Left lung (tissue), 4 donors: ENCODE measurements at regions not wholly inside any gene's neighbourhood (a gene's known extent, or its start where the extent isn't known, plus 50 kb on each side); places are given as distances from the start of the nearest gene placed in this dataset.
"Not testable (repeated sequence)": the region's sequence is repeated elsewhere in the genome, so short reads cannot be mapped to it uniquely, and the experiment has no call there.

ENCODE experiments used
- ATAC-seq: fragments of 200-7000 bp; cut with Tn5 transposase; one replicate; pipeline ENCODE4 v1.9.1; 2020; ENCODE audit warnings: moderate library complexity
- DNase-seq, 4 donors: peaks; one replicate each; pipeline ENCODE4 v3.0.0-alpha.2; 2013 to 2020
- H3K27ac ChIP-seq, 2 donors: fragments of 200-600 bp; sonication (generic) in 1 of 2; one replicate each; pipeline versions ENCODE4 v1.5.0 to v1.8.0; 2020 to 2021
- H3K27me3 ChIP-seq, 2 donors: fragments of 200-600 bp; sonication (generic) in 1 of 2; one replicate each; pipeline versions ENCODE4 v1.5.0 to v1.8.0; 2020 to 2021
- H3K36me3 ChIP-seq, 2 donors: fragments of 200-600 bp; sonication (generic) in 1 of 2; one replicate each; pipeline versions ENCODE4 v1.5.0 to v1.8.0; 2020 to 2021
- H3K4me1 ChIP-seq, 2 donors: fragments of 200-600 bp; one replicate each; pipeline ENCODE4 v1.8.0; 2021
- H3K4me3 ChIP-seq, 2 donors: fragments of 200-600 bp; sonication (generic) in 1 of 2; one replicate each; pipeline versions ENCODE4 v1.5.0 to v1.8.0; 2020 to 2021; ENCODE audit warnings: mild to moderate bottlenecking in 1 of 2
- H3K9me3 ChIP-seq, 2 donors: fragments of 200-600 bp; sonication (generic) in 1 of 2; one replicate each; pipeline versions ENCODE4 v1.5.0 to v1.8.0; 2020 to 2021
- CTCF ChIP-seq, 2 donors: fragments of 200-600 bp; sonication (generic) in 1 of 2; IDR thresholded peaks; one replicate each; pipeline versions ENCODE4 v1.5.0 to v1.8.0; 2021; ENCODE audit warnings: antibody characterized with exemption in 2 of 2
- intact Hi-C, 2 donors: fragments of 100-400 bp; cut with DNase I; formaldehyde crosslinking; loops; one replicate each; pipeline versions ENCODE4 v1.11.2 to v1.14.2; 2022
- donor health status: DM: no; HTN: yes; CAD: no.
- donor health status: DM: no; HTN: no; CAD: no.

GRCh38 chr3:125684199-125684598 lies 88.9 kb upstream of the OSBPL11 start:
- H3K36me3 ChIP-seq: no peaks in the 10 kb centered on the region
- no peak overlapping the region for H3K27ac ChIP-seq
- DNase-seq (peak in 2 of 4 donors; percentile 77 to 90), ATAC-seq (peak; percentile 56)
- peak in 1 of 2 donors; percentile 31 for TF ChIP-seq CTCF (IDR thresholded peaks at IDR 0.05)
- intact Hi-C loops: no loop called here
- H3K4me3 ChIP-seq: no peak overlapping the region
- peaks cover 0 to 5% of the 10 kb centered on the region in 2 donors for H3K4me1 ChIP-seq
- no peaks in the 10 kb centered on the region for H3K9me3 ChIP-seq
- H3K27me3 ChIP-seq: no peaks in the 10 kb centered on the region

- H3K36me3 ChIP-seq, H3K27me3 ChIP-seq, ATAC-seq, DNase-seq, H3K4me3 ChIP-seq, H3K4me1 ChIP-seq, intact Hi-C loops, H3K27ac ChIP-seq, H3K9me3 ChIP-seq: not testable (repeated sequence)
Measured at GRCh38 chr3:125685741-125686140, 90.4 kb upstream of the OSBPL11 start.

- H3K27me3 ChIP-seq: no peaks in the 10 kb centered on the region
- H3K27ac ChIP-seq: no peak overlapping the region
- no peak for DNase-seq
- intact Hi-C loops: no loop called here
- H3K9me3 ChIP-seq: no peaks in the 10 kb centered on the region
- no peaks in the 10 kb centered on the region for H3K4me1 ChIP-seq
- no peak for TF ChIP-seq CTCF (IDR thresholded peaks at IDR 0.05)
- no peak for ATAC-seq
- H3K4me3 ChIP-seq: no peak overlapping the region
- no peaks in the 10 kb centered on the region for H3K36me3 ChIP-seq
Measured at GRCh38 chr3:125692361-125692760, 97.1 kb upstream of the OSBPL11 start.

GRCh38 chr3:125693887-125694286 lies 98.6 kb upstream of the OSBPL11 start:
- H3K27me3 ChIP-seq: no peaks in the 10 kb centered on the region
- no peaks in the 10 kb centered on the region for H3K4me1 ChIP-seq
- intact Hi-C loops: no loop called here
- no peak overlapping the region for H3K4me3 ChIP-seq
- no peaks in the 10 kb centered on the region for H3K9me3 ChIP-seq
- no peak for TF ChIP-seq CTCF (IDR thresholded peaks at IDR 0.05)
- no peaks in the 10 kb centered on the region for H3K36me3 ChIP-seq
- no peak overlapping the region for H3K27ac ChIP-seq
- no peak for DNase-seq
- ATAC-seq: no peak

GRCh38 chr3:125694761-125695294 lies 99.5 kb upstream of the OSBPL11 start:
- H3K27me3 ChIP-seq: no peaks in the 10 kb centered on the region
- DNase-seq: no peak
- no peak overlapping the region for H3K27ac ChIP-seq
- H3K36me3 ChIP-seq: no peaks in the 10 kb centered on the region
- intact Hi-C loops: no loop called here
- no peak overlapping the region for H3K4me3 ChIP-seq
- no peaks in the 10 kb centered on the region for H3K4me1 ChIP-seq
- no peak for ATAC-seq
- no peak for TF ChIP-seq CTCF (IDR thresholded peaks at IDR 0.05)
- no peaks in the 10 kb centered on the region for H3K9me3 ChIP-seq

- no peak overlapping the region for H3K27ac ChIP-seq
- no peak for TF ChIP-seq CTCF (IDR thresholded peaks at IDR 0.05)
- DNase-seq (no peak), ATAC-seq (no peak)
- H3K4me1 ChIP-seq: no peaks in the 10 kb centered on the region
- intact Hi-C loops: no loop called here
- H3K9me3 ChIP-seq: no peaks in the 10 kb centered on the region
- H3K36me3 ChIP-seq: no peaks in the 10 kb centered on the region
- no peak overlapping the region for H3K4me3 ChIP-seq
- H3K27me3 ChIP-seq: no peaks in the 10 kb centered on the region
Measured at GRCh38 chr3:125695688-125696087, 100.4 kb upstream of the OSBPL11 start.

GRCh38 chr3:125697126-125697525 lies 101.8 kb upstream of the OSBPL11 start:
- ATAC-seq, H3K9me3 ChIP-seq, DNase-seq, H3K4me1 ChIP-seq, H3K27ac ChIP-seq, H3K27me3 ChIP-seq, H3K36me3 ChIP-seq, intact Hi-C loops, H3K4me3 ChIP-seq: not testable (repeated sequence)

GRCh38 chr3:125697979-125698640 lies 102.8 kb upstream of the OSBPL11 start:
- H3K36me3 ChIP-seq, H3K27me3 ChIP-seq, DNase-seq, H3K9me3 ChIP-seq, H3K27ac ChIP-seq, intact Hi-C loops, H3K4me3 ChIP-seq, ATAC-seq, H3K4me1 ChIP-seq: not testable (repeated sequence)
